Osteocyte (in vitro differentiated cells): ENCODE measurements at regions not wholly inside any gene's neighbourhood (a gene's known extent, or its start where the extent isn't known, plus 50 kb on each side); places are given as distances from the start of the nearest gene placed in this dataset.

Source experiments
- DNase-seq: peaks from one replicate; pipeline ENCODE4 v3.0.0; 2021; ENCODE audit warnings: mixed read lengths; ENCODE audit not compliant: unreplicated experiment; ENCODE audit errors: extremely low spot score
- H3K27ac Mint-ChIP-seq: one replicate; pipeline ENCODE4 v1.8.0; 2021; ENCODE audit warnings: mild to moderate bottlenecking, mixed read lengths; ENCODE audit not compliant: unreplicated experiment
- H3K27me3 Mint-ChIP-seq: one replicate; pipeline ENCODE4 v1.8.0; 2021; ENCODE audit warnings: mixed read lengths; ENCODE audit not compliant: unreplicated experiment
- H3K36me3 Mint-ChIP-seq: one replicate; pipeline ENCODE4 v1.8.0; 2021; ENCODE audit warnings: mixed read lengths; ENCODE audit not compliant: unreplicated experiment
- H3K4me1 Mint-ChIP-seq: one replicate; pipeline ENCODE4 v1.8.0; 2021; ENCODE audit warnings: mixed read lengths; ENCODE audit not compliant: unreplicated experiment
- H3K4me3 Mint-ChIP-seq: one replicate; pipeline ENCODE4 v1.8.0; 2021; ENCODE audit warnings: mild to moderate bottlenecking, moderate library complexity, mixed read lengths; ENCODE audit not compliant: unreplicated experiment
- H3K9me3 Mint-ChIP-seq: one replicate; pipeline ENCODE4 v1.8.0; 2021; ENCODE audit warnings: mixed read lengths; ENCODE audit not compliant: unreplicated experiment
- CTCF ChIP-seq: fragments of 200-600 bp; sonication (generic); IDR thresholded peaks from 2 replicates; pipeline ENCODE4 v1.5.0; 2021; ENCODE audit warnings: antibody characterized with exemption, mild to moderate bottlenecking, moderate library complexity

- Mint-ChIP-seq H3K27ac (peak overlapping the region; percentile 11), H3K4me3 (no peak overlapping the region), H3K36me3 (no peaks in the 10 kb centered on the region), H3K9me3 (no peaks in the 10 kb centered on the region), H3K4me1 (peaks cover 43% of the 10 kb centered on the region), H3K27me3 (no peaks in the 10 kb centered on the region)
- no peak for DNase-seq
- no peak for TF ChIP-seq CTCF
These were observed 186.5 kb upstream of the HMGA2 start for GRCh38 chr12:65637774-65638173.

GRCh38 chr12:65638324-65638723 is 186.0 kb upstream of the HMGA2 start:
- no peak for TF ChIP-seq CTCF
- Mint-ChIP-seq H3K9me3 (no peaks in the 10 kb centered on the region), H3K27me3 (no peaks in the 10 kb centered on the region), H3K27ac (no peak overlapping the region), H3K36me3 (no peaks in the 10 kb centered on the region), H3K4me3 (no peak overlapping the region), H3K4me1 (peaks cover 42% of the 10 kb centered on the region)
- no peak for DNase-seq

GRCh38 chr12:65640489-65640901 is 183.8 kb upstream of the HMGA2 start:
- H3K27ac Mint-ChIP-seq: peak overlapping the region; percentile 11
- H3K4me1 Mint-ChIP-seq: peaks cover 26% of the 10 kb centered on the region
- no peaks in the 10 kb centered on the region for H3K9me3 Mint-ChIP-seq
- H3K27me3 Mint-ChIP-seq: no peaks in the 10 kb centered on the region
- no peak for TF ChIP-seq CTCF
- no peak for DNase-seq
- no peak overlapping the region for H3K4me3 Mint-ChIP-seq
- no peaks in the 10 kb centered on the region for H3K36me3 Mint-ChIP-seq

GRCh38 chr12:65642061-65642661 is 182.1 kb upstream of the HMGA2 start:
- Mint-ChIP-seq H3K36me3 (no peaks in the 10 kb centered on the region), H3K27ac (no peak overlapping the region), H3K4me3 (no peak overlapping the region), H3K27me3 (no peaks in the 10 kb centered on the region), H3K4me1 (peaks cover 25% of the 10 kb centered on the region), H3K9me3 (no peaks in the 10 kb centered on the region)
- no peak for TF ChIP-seq CTCF
- DNase-seq: no peak

- H3K27ac Mint-ChIP-seq: no peak overlapping the region
These were observed 181.1 kb upstream of the HMGA2 start for GRCh38 chr12:65643171-65643570.

More at GRCh38 chr12:65643171-65643570, 181.1 kb upstream of the HMGA2 start:
- Mint-ChIP-seq H3K4me1 (peaks cover 26% of the 10 kb centered on the region), H3K36me3 (no peaks in the 10 kb centered on the region), H3K4me3 (no peak overlapping the region), H3K27me3 (no peaks in the 10 kb centered on the region), H3K9me3 (no peaks in the 10 kb centered on the region)
- DNase-seq: no peak
- no peak for TF ChIP-seq CTCF
